ENCODE measurements at regions not wholly inside any gene's neighbourhood (a gene's known extent, or its start where the extent isn't known, plus 50 kb on each side); places are given as distances from the start of the nearest gene placed in this dataset.

DNA sequence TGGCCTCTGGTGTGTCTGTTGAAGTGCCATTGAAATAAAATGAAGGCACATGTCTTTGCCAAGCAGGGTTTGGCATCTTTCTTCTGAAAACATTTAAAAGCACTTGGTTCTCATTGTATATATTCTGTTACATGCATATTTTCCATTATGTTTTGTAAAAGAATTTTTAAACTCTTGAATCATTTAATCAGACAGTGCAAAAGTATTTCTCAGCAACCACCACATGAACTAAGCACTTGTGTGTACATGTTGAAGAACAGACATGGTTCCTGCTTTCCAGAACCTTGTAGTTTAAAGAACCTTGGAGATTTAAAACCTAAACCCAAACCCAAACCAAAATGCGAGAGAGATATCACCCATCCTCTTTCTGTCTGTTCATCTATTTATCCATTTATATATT lies 220.3 kb upstream of the GIMD1 start:
- FAIRE-seq = no peak
- intact Hi-C loops (cut with micrococcal nuclease) = no loop called here

More for the DNA sequence above, 220.3 kb upstream of the GIMD1 start:
- TF ChIP-seq HOXB6 (CRISPR knock-in tag; IDR thresholded peaks at IDR 0.05; ENCODE audit: borderline replicate concordance) (no peak), ZSCAN32 (CRISPR knock-in tag; IDR thresholded peaks at IDR 0.05) (no peak), ZC3H11A (IDR thresholded peaks at IDR 0.05; ENCODE audit: low read depth, low read length) (no peak), CSDE1 (IDR thresholded peaks at IDR 0.05) (no peak), YBX1 (IDR thresholded peaks at IDR 0.05) (no peak), SRSF3 (IDR thresholded peaks at IDR 0.05; ENCODE audit: insufficient read depth, low read length) (no peak), NR1H2 (CRISPR knock-in tag; IDR thresholded peaks at IDR 0.05) (no peak), EZH2 (IDR thresholded peaks at IDR 0.05; ENCODE audit: borderline replicate concordance, low read depth, low read length) (no peak), RBM15 (IDR thresholded peaks at IDR 0.05; ENCODE audit: insufficient read depth, low read length) (no peak), CREM (IDR thresholded peaks at IDR 0.05; ENCODE audit: low read depth) (no peak), NR2C2 (CRISPR knock-in tag; IDR thresholded peaks at IDR 0.05) (no peak), NR2C2 (tag; IDR thresholded peaks at IDR 0.05) (no peak), NFYB (IDR thresholded peaks at IDR 0.05; ENCODE audit: extremely low read depth, insufficient read length) (no peak), TAF1 (IDR thresholded peaks at IDR 0.05; ENCODE audit: control insufficient read depth, extremely low read depth, insufficient read depth, low read length, severe bottlenecking) (no peak)
- TF ChIP-seq, protein P1, sequence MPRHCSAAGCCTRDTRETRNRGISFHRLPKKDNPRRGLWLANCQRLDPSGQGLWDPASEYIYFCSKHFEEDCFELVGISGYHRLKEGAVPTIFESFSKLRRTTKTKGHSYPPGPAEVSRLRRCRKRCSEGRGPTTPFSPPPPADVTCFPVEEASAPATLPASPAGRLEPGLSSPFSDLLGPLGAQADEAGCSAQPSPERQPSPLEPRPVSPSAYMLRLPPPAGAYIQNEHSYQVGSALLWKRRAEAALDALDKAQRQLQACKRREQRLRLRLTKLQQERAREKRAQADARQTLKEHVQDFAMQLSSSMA (CRISPR knock-in tag; IDR thresholded peaks at IDR 0.05) = no peak
- TF ChIP-seq, protein P2, sequence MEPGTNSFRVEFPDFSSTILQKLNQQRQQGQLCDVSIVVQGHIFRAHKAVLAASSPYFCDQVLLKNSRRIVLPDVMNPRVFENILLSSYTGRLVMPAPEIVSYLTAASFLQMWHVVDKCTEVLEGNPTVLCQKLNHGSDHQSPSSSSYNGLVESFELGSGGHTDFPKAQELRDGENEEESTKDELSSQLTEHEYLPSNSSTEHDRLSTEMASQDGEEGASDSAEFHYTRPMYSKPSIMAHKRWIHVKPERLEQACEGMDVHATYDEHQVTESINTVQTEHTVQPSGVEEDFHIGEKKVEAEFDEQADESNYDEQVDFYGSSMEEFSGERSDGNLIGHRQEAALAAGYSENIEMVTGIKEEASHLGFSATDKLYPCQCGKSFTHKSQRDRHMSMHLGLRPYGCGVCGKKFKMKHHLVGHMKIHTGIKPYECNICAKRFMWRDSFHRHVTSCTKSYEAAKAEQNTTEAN (CRISPR knock-in tag; IDR thresholded peaks at IDR 0.05) = no peak
- TF ChIP-seq, protein P3, sequence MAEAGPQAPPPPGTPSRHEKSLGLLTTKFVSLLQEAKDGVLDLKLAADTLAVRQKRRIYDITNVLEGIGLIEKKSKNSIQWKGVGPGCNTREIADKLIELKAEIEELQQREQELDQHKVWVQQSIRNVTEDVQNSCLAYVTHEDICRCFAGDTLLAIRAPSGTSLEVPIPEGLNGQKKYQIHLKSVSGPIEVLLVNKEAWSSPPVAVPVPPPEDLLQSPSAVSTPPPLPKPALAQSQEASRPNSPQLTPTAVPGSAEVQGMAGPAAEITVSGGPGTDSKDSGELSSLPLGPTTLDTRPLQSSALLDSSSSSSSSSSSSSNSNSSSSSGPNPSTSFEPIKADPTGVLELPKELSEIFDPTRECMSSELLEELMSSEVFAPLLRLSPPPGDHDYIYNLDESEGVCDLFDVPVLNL (CRISPR knock-in tag; IDR thresholded peaks at IDR 0.05; ENCODE audit: low read depth) = no peak
- H3K9me1 ChIP-seq (ENCODE audit: control insufficient read depth, insufficient read depth, low read length) = no peaks in the 10 kb centered on the region
- H3K27ac ChIP-seq (ENCODE audit: extremely low read depth, low read depth, low read length) = no peak overlapping the region
- BruUV-seq (replicated peaks) = no TSS peak
- no peak overlapping the region for H3K4me2 ChIP-seq (ENCODE audit: insufficient read depth, low read length)
- H3K79me2 ChIP-seq (ENCODE audit: control insufficient read depth, insufficient read depth, low read length) = no peaks in the 10 kb centered on the region
- H3K4me3 ChIP-seq = no peak overlapping the region
- H2AFZ ChIP-seq (ENCODE audit: low read depth, low read length) = no peak overlapping the region
- in situ Hi-C loops (cut with MboI) = no loop called here
- ATAC-seq (no peak), DNase-seq (ENCODE audit: extremely low read depth in 1 of 4, low spot score in 3 of 4) (no peak)
- WGBS (ENCODE audit: insufficient coverage, low coverage, missing lambda C conversion rate) = 0% methylated on average over 1 of the region's 1 CpG
- H3K9ac ChIP-seq (ENCODE audit: insufficient read depth in 1 of 2, low read depth in 2 of 2, low read length in 2 of 2) = no peak overlapping the region
- CTCF ChIA-PET (ENCODE audit: low intra/inter-chr PET ratio) = no interaction called here
- H3K4me1 ChIP-seq (replicated peaks in 1 of 2; ENCODE audit: control insufficient read depth in 2 of 2, insufficient read depth in 2 of 2, low read length in 2 of 2) = no peaks in the 10 kb centered on the region
- no peaks in the 10 kb centered on the region for H3K36me3 ChIP-seq (ENCODE audit: control insufficient read depth, insufficient read depth, low read length)
- no peaks in the 10 kb centered on the region for H3K9me3 ChIP-seq (replicated peaks; ENCODE audit: control insufficient read depth, insufficient read depth, low read depth, low read length)
- H4K20me1 ChIP-seq (replicated peaks; ENCODE audit: control insufficient read depth, insufficient read depth, low read length) = no peaks in the 10 kb centered on the region
- H3K27me3 ChIP-seq (ENCODE audit: control insufficient read depth in 2 of 2, insufficient read depth in 2 of 2, low read length in 2 of 2) = no peaks in the 10 kb centered on the region
- POLR2A ChIA-PET = no interaction called here
